Neutrophil (primary cell): ENCODE measurements at regions not wholly inside any gene's neighbourhood (a gene's known extent, or its start where the extent isn't known, plus 50 kb on each side); places are given as distances from the start of the nearest gene placed in this dataset.

Source experiments
- H3K27ac ChIP-seq: fragments of 200-600 bp; sonication (generic); 2 replicates; pipeline ENCODE4 v1.5.1; 2016; ENCODE audit warnings: mild to moderate bottlenecking, moderate library complexity
- H3K27me3 ChIP-seq: fragments of 200-600 bp; sonication (generic); 2 replicates; pipeline ENCODE4 v1.6.0; 2016; ENCODE audit warnings: mild to moderate bottlenecking
- H3K36me3 ChIP-seq: fragments of 200-600 bp; sonication (generic); 2 replicates; pipeline ENCODE4 v1.5.1; 2017
- H3K4me1 ChIP-seq, 2 experiments: fragments of 200-600 bp in 1 of 2; sonication (generic) in 1 of 2; 1 replicate in 1 of 2; 2 replicates in 1 of 2; pipeline versions ENCODE4 v1.5.1 to v1.6.1; 2013 to 2016; ENCODE audit warnings: low read depth in 1 of 2, low read length in 1 of 2, mild to moderate bottlenecking in 1 of 2, moderate library complexity in 1 of 2; ENCODE audit not compliant: control insufficient read depth in 1 of 2, insufficient read depth in 1 of 2
- H3K4me3 ChIP-seq, 2 experiments: fragments of 200-600 bp in 1 of 2; sonication (generic) in 1 of 2; 1 replicate in 1 of 2; 2 replicates in 1 of 2; pipeline ENCODE4 v1.5.1; 2013 to 2016; ENCODE audit warnings: low read depth in 1 of 2, low read length in 1 of 2, mild to moderate bottlenecking in 1 of 2, moderate library complexity in 1 of 2
- H3K9me3 ChIP-seq: fragments of 200-600 bp; sonication (generic); 2 replicates; pipeline ENCODE4 v1.5.1; 2016
- TF ChIP-seq, protein P1 (sequence below): fragments of 200-600 bp; sonication (generic); IDR thresholded peaks from 2 replicates; pipeline ENCODE4 v1.5.1; 2016; ENCODE audit warnings: antibody characterized with exemption

DNA sequence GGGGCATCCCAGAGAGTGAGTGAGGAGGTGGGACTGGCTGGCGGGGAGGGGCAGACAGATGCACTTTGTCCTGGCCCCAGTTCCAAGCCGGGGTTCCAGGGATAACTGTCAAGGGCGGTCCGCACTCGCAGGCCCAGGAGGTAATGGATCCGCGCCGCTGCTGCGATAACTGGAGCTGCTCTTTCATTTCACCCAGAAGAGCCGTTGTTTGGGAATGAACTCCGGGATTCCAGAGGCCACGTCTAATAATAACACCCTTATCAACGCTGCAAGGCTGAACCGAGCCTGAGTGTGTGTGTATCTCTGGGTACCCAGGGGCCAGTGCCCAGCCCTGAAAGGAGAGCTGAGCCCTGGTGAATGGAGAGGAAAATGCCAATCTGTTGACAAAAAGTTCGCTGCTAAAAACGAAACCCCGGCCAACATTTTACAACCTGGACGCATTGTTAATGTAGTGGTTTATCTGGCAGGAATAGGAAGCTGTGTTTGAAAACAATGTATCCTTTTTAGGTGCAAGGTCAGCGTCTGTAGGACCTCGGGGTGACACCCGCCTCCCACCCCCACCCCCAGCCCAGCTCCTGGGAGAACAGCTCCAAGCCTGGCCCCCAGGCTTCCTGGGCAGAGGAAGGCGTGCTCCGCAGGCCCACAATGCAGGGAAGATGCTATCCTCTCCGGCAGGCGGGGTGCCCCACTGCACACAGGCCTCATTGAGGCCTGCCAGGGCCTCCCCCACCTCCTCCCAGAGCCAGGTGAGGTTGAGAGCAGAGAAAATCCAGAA lies 119.7 kb downstream of the PROX1 start:
- TF ChIP-seq, protein P1, sequence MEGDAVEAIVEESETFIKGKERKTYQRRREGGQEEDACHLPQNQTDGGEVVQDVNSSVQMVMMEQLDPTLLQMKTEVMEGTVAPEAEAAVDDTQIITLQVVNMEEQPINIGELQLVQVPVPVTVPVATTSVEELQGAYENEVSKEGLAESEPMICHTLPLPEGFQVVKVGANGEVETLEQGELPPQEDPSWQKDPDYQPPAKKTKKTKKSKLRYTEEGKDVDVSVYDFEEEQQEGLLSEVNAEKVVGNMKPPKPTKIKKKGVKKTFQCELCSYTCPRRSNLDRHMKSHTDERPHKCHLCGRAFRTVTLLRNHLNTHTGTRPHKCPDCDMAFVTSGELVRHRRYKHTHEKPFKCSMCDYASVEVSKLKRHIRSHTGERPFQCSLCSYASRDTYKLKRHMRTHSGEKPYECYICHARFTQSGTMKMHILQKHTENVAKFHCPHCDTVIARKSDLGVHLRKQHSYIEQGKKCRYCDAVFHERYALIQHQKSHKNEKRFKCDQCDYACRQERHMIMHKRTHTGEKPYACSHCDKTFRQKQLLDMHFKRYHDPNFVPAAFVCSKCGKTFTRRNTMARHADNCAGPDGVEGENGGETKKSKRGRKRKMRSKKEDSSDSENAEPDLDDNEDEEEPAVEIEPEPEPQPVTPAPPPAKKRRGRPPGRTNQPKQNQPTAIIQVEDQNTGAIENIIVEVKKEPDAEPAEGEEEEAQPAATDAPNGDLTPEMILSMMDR, result no peak
- H3K27me3 ChIP-seq, result peaks cover 14% of the 10 kb centered on the region
- no peak overlapping the region for H3K27ac ChIP-seq
- H3K4me1 ChIP-seq, result no peaks in the 10 kb centered on the region
- H3K4me3 ChIP-seq, result no peak overlapping the region
- H3K9me3 ChIP-seq, result no peaks in the 10 kb centered on the region
- H3K36me3 ChIP-seq, result no peaks in the 10 kb centered on the region

GRCh38 chr1:214108097-214108446 lies 120.3 kb downstream of the PROX1 start:
- TF ChIP-seq, protein P1, result no peak
- H3K9me3 ChIP-seq, result no peaks in the 10 kb centered on the region
- H3K36me3 ChIP-seq, result no peaks in the 10 kb centered on the region
- H3K27ac ChIP-seq, result no peak overlapping the region
- no peaks in the 10 kb centered on the region for H3K4me1 ChIP-seq
- H3K27me3 ChIP-seq, result peaks cover 14% of the 10 kb centered on the region
- no peak overlapping the region for H3K4me3 ChIP-seq

DNA sequence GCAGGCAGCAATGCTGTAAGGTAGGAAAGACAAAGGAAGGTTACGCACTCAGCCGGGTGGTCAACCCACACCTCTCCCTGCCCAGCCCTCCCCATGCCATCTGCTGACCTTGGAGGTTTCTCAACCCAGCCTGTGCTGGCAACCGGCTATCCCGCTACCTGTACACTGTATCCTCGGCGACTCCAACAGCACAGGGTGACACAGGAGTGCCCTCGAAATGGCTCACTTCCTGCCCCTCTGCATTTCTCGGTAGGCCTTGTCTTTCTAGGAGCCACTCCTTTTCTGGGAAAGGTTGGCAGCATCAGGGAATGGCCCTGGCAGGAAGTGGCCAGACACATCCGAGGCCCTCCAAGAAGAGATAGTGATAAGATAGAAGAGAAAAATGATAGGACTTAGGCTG lies 124.0 kb downstream of the PROX1 start:
- H3K27me3 ChIP-seq, result peaks cover 13% of the 10 kb centered on the region
- TF ChIP-seq, protein P1, result no peak
- no peaks in the 10 kb centered on the region for H3K9me3 ChIP-seq
- no peak overlapping the region for H3K27ac ChIP-seq
- H3K4me1 ChIP-seq, result no peaks in the 10 kb centered on the region
- no peak overlapping the region for H3K4me3 ChIP-seq
- H3K36me3 ChIP-seq, result no peaks in the 10 kb centered on the region

GRCh38 chr1:214116258-214116657 lies 128.5 kb downstream of the PROX1 start:
- peaks cover 9% of the 10 kb centered on the region for H3K9me3 ChIP-seq
- H3K27me3 ChIP-seq, result no peaks in the 10 kb centered on the region
- H3K4me1 ChIP-seq, result no peaks in the 10 kb centered on the region
- TF ChIP-seq, protein P1, result no peak
- H3K4me3 ChIP-seq, result no peak overlapping the region
- H3K27ac ChIP-seq, result no peak overlapping the region
- H3K36me3 ChIP-seq, result no peaks in the 10 kb centered on the region

GRCh38 chr1:214117780-214118179 lies 130.0 kb downstream of the PROX1 start:
- H3K4me3 ChIP-seq, result no peak overlapping the region
- TF ChIP-seq, protein P1, result no peak
- no peaks in the 10 kb centered on the region for H3K27me3 ChIP-seq
- no peak overlapping the region for H3K27ac ChIP-seq
- peaks cover 9% of the 10 kb centered on the region for H3K9me3 ChIP-seq
- no peaks in the 10 kb centered on the region for H3K4me1 ChIP-seq
- no peaks in the 10 kb centered on the region for H3K36me3 ChIP-seq
